ENCODE measurements at regions not wholly inside any gene's neighbourhood (a gene's known extent, or its start where the extent isn't known, plus 50 kb on each side); places are given as distances from the start of the nearest gene placed in this dataset.

- intact Hi-C loops (cut with DNase I, micrococcal nuclease): no loop called here
- POLR2A ChIA-PET: no interaction called here
- Mint-ChIP-seq H3K4me3 (no peak overlapping the region), H3K9me3 (no peaks in the 10 kb centered on the region), H3K27ac (no peak overlapping the region), H3K36me3 (ENCODE audit: low read depth) (no peaks in the 10 kb centered on the region), H3K27me3 (no peaks in the 10 kb centered on the region), H3K4me1 (ENCODE audit: low read depth) (no peaks in the 10 kb centered on the region)
- Histone ChIP-seq H3K36me3 (ENCODE audit: insufficient read depth, low read length) (no peaks in the 10 kb centered on the region), H3K4me1 (ENCODE audit: insufficient read depth, low read length) (no peaks in the 10 kb centered on the region), H3K4me3 (ENCODE audit: low read length) (no peak overlapping the region), H3K27me3 (ENCODE audit: control insufficient read depth in 1 of 2, insufficient read depth in 2 of 2, low read length in 2 of 2) (peaks cover 0 to 2% of the 10 kb centered on the region in 2 experiments), H3K9me3 (ENCODE audit: control insufficient read depth in 1 of 2, insufficient read depth in 1 of 2, low read length in 2 of 2) (no peaks in the 10 kb centered on the region), H3K27ac (ENCODE audit: low read depth in 1 of 2, low read length in 2 of 2) (no peak overlapping the region)
- TF ChIP-seq, protein P1, sequence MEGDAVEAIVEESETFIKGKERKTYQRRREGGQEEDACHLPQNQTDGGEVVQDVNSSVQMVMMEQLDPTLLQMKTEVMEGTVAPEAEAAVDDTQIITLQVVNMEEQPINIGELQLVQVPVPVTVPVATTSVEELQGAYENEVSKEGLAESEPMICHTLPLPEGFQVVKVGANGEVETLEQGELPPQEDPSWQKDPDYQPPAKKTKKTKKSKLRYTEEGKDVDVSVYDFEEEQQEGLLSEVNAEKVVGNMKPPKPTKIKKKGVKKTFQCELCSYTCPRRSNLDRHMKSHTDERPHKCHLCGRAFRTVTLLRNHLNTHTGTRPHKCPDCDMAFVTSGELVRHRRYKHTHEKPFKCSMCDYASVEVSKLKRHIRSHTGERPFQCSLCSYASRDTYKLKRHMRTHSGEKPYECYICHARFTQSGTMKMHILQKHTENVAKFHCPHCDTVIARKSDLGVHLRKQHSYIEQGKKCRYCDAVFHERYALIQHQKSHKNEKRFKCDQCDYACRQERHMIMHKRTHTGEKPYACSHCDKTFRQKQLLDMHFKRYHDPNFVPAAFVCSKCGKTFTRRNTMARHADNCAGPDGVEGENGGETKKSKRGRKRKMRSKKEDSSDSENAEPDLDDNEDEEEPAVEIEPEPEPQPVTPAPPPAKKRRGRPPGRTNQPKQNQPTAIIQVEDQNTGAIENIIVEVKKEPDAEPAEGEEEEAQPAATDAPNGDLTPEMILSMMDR (IDR thresholded peaks at IDR 0.05): no peak
- CTCF ChIA-PET: no interaction called here
- no peak for ATAC-seq (ENCODE audit: poor library complexity)
- DNase-seq: no peak
These were observed 341.4 kb upstream of the NOCT start for GRCh38 chr4:138674209-138674608.

GRCh38 chr4:138673053-138673452, 342.5 kb upstream of the NOCT start:
- Histone ChIP-seq H3K36me3 (ENCODE audit: insufficient read depth, low read length) (no peaks in the 10 kb centered on the region), H3K4me3 (ENCODE audit: low read length) (no peak overlapping the region), H3K9me3 (ENCODE audit: control insufficient read depth in 1 of 2, insufficient read depth in 1 of 2, low read length in 2 of 2) (no peaks in the 10 kb centered on the region), H3K27me3 (ENCODE audit: control insufficient read depth in 1 of 2, insufficient read depth in 2 of 2, low read length in 2 of 2) (peaks cover 0 to 2% of the 10 kb centered on the region in 2 experiments), H3K27ac (ENCODE audit: low read depth in 1 of 2, low read length in 2 of 2) (no peak overlapping the region), H3K4me1 (ENCODE audit: insufficient read depth, low read length) (no peaks in the 10 kb centered on the region)
- POLR2A ChIA-PET: no interaction called here
- CTCF ChIA-PET: no interaction called here
- Mint-ChIP-seq H3K27me3 (no peaks in the 10 kb centered on the region), H3K9me3 (no peaks in the 10 kb centered on the region), H3K4me3 (no peak overlapping the region), H3K4me1 (ENCODE audit: low read depth) (no peaks in the 10 kb centered on the region), H3K27ac (no peak overlapping the region), H3K36me3 (ENCODE audit: low read depth) (no peaks in the 10 kb centered on the region)
- DNase-seq (no peak), ATAC-seq (ENCODE audit: poor library complexity) (no peak)
- intact Hi-C loops (cut with DNase I, micrococcal nuclease): no loop called here
- TF ChIP-seq, protein P1 (IDR thresholded peaks at IDR 0.05): no peak

DNA sequence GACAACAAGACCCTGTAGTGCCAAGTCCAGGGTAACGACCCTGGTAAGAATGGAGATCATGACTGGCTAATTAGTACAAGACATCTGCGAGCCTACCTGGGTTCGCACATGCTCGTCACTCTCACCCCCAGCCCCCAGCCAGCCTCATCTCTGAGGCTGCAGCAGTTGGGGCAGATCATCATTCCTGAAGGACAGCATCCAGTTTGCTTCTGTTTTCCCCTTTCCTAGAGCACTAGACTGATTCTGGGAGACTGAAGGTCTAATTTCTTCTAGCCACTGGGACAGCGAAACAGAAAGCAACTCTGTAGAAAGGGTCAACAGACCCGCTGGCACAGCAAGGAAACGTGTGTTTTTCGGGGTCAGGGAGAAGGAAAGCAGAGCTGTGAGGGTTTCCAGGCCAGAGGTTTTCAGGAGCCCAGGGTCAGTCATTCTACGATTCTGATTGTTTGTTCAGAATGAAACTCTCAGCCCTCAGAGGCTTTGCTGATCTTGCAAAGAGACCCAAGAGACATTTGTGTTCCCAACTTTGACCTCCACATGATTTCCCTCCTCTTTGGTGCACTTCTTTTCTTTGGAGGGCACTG, 343.1 kb upstream of the NOCT start:
- intact Hi-C loops (cut with DNase I, micrococcal nuclease): no loop called here
- TF ChIP-seq, protein P1 (IDR thresholded peaks at IDR 0.05): no peak
- H3K27ac ChIP-seq (ENCODE audit: low read depth in 1 of 2, low read length in 2 of 2): no peak overlapping the region
- H3K36me3 Mint-ChIP-seq (ENCODE audit: low read depth): no peaks in the 10 kb centered on the region
- ChIA-PET CTCF (no interaction called here), POLR2A (no interaction called here)
- peaks cover 4% of the 10 kb centered on the region for H3K27me3 Mint-ChIP-seq
- H3K4me1 ChIP-seq (ENCODE audit: insufficient read depth, low read length): no peaks in the 10 kb centered on the region
- H3K27ac Mint-ChIP-seq: no peak overlapping the region
- ATAC-seq (ENCODE audit: poor library complexity): no peak
- H3K4me3 ChIP-seq (ENCODE audit: low read length): no peak overlapping the region
- H3K27me3 ChIP-seq (ENCODE audit: control insufficient read depth in 1 of 2, insufficient read depth in 2 of 2, low read length in 2 of 2): peaks cover 0 to 2% of the 10 kb centered on the region in 2 experiments
- H3K4me3 Mint-ChIP-seq: no peak overlapping the region
- H3K9me3 ChIP-seq (ENCODE audit: control insufficient read depth in 1 of 2, insufficient read depth in 1 of 2, low read length in 2 of 2): no peaks in the 10 kb centered on the region
- no peaks in the 10 kb centered on the region for H3K9me3 Mint-ChIP-seq
- no peaks in the 10 kb centered on the region for H3K4me1 Mint-ChIP-seq (ENCODE audit: low read depth)
- H3K36me3 ChIP-seq (ENCODE audit: insufficient read depth, low read length): no peaks in the 10 kb centered on the region
- no peak for DNase-seq

All from CD4-positive, alpha-beta T cell (primary cell).